ENCODE measurements at regions not wholly inside any gene's neighbourhood (a gene's known extent, or its start where the extent isn't known, plus 50 kb on each side); places are given as distances from the start of the nearest gene placed in this dataset.
"Not testable (repeated sequence)": the region's sequence is repeated elsewhere in the genome, so short reads cannot be mapped to it uniquely, and the experiment has no call there.

DNA sequence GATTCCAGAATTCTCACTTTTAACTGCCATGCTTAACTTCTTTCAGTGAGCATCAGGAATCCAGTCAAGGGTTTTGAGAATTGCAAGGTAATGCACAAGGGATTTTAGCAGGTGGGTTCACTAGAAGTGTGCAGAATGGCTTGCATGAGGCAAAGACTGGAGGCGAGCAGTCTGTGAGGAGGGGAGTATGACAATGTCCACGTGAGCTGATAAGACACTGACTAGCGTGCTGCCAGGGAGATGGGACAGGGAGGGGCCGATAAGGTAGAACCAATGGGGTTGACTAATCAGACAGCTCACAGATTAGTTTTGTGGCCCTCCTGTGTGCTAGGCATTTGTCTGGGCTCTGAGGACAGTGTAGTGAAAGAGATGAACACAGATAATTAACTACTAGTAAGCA, 102.0 kb upstream of the DAZL start:
- no peaks in the 10 kb centered on the region for H3K36me3 ChIP-seq
- no peak overlapping the region for H3K4me3 ChIP-seq
- H3K4me1 ChIP-seq = no peaks in the 10 kb centered on the region
- H3K27me3 ChIP-seq = no peaks in the 10 kb centered on the region
- no peak overlapping the region for H3K27ac ChIP-seq
- no peak for DNase-seq (ENCODE audit: extremely low spot score in 2 of 2)
- no peak for TF ChIP-seq POLR2AphosphoS5 (IDR thresholded peaks at IDR 0.05; ENCODE audit: insufficient read depth in 1 of 2, low read depth in 1 of 2)
- H3K9me3 ChIP-seq = no peaks in the 10 kb centered on the region
- intact Hi-C loops (cut with DNase I) = no loop called here

DNA sequence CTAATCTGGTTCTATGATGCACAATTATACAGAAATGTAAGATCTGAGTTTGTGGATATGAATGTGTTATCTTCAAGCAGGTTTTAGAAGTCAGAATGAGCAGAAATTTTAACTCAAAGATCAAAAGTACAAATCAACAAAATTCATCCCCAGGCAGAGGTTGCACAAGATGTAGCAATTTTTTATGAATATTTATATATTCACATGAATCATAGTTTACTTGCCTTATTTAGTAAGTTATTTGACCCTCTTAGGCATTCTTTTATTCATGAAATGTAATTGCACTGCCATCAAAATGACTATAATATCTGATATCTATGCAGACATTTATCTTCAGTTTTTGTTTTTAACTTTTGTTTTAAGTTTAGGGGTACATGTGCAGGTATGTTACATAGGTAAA, 103.1 kb upstream of the DAZL start:
- no peak for DNase-seq (ENCODE audit: extremely low spot score in 2 of 2)
- TF ChIP-seq, protein P1, sequence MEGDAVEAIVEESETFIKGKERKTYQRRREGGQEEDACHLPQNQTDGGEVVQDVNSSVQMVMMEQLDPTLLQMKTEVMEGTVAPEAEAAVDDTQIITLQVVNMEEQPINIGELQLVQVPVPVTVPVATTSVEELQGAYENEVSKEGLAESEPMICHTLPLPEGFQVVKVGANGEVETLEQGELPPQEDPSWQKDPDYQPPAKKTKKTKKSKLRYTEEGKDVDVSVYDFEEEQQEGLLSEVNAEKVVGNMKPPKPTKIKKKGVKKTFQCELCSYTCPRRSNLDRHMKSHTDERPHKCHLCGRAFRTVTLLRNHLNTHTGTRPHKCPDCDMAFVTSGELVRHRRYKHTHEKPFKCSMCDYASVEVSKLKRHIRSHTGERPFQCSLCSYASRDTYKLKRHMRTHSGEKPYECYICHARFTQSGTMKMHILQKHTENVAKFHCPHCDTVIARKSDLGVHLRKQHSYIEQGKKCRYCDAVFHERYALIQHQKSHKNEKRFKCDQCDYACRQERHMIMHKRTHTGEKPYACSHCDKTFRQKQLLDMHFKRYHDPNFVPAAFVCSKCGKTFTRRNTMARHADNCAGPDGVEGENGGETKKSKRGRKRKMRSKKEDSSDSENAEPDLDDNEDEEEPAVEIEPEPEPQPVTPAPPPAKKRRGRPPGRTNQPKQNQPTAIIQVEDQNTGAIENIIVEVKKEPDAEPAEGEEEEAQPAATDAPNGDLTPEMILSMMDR (IDR thresholded peaks at IDR 0.05) = no peak
- TF ChIP-seq POLR2AphosphoS5 (IDR thresholded peaks at IDR 0.05; ENCODE audit: insufficient read depth in 1 of 2, low read depth in 1 of 2) = no peak
- no peak for TF ChIP-seq POLR2A (IDR thresholded peaks at IDR 0.05)
- Histone ChIP-seq H3K27ac (no peak overlapping the region), H3K4me3 (no peak overlapping the region), H3K36me3 (no peaks in the 10 kb centered on the region), H3K27me3 (no peaks in the 10 kb centered on the region), H3K4me1 (no peaks in the 10 kb centered on the region), H3K9me3 (no peaks in the 10 kb centered on the region)
- intact Hi-C loops (cut with DNase I) = no loop called here

DNA sequence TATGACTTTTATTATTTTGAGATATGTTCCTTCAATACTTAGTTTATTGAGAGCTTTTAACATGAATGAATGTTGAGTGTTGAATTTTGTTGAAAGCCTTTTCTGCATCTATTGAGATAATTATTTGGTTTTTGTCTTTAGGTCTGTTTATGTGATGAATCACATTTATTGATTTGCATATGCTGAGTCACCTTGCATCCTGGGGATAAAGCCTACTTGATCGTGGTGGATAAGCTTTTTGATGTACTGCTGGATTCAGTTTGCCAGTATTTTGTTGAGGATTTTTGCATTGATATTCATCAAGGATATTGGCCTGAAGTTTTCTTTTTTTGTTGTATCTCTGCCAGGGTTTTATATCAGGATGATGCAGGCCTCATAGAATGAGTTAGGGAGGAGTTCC, 106.5 kb upstream of the DAZL start:
- H3K9me3 ChIP-seq; H3K27me3 ChIP-seq; H3K4me1 ChIP-seq; H3K36me3 ChIP-seq; intact Hi-C loops (cut with DNase I); H3K4me3 ChIP-seq; DNase-seq (ENCODE audit: extremely low spot score in 2 of 2); H3K27ac ChIP-seq: not testable (repeated sequence)

- Histone ChIP-seq H3K36me3 (no peaks in the 10 kb centered on the region), H3K27ac (no peak overlapping the region), H3K4me3 (no peak overlapping the region), H3K27me3 (no peaks in the 10 kb centered on the region), H3K9me3 (no peaks in the 10 kb centered on the region), H3K4me1 (no peaks in the 10 kb centered on the region)
- intact Hi-C loops (cut with DNase I) = no loop called here
- no peak for DNase-seq (ENCODE audit: extremely low spot score in 2 of 2)
- TF ChIP-seq, protein P1 (IDR thresholded peaks at IDR 0.05) = no peak
- TF ChIP-seq POLR2AphosphoS5 (IDR thresholded peaks at IDR 0.05; ENCODE audit: insufficient read depth in 1 of 2, low read depth in 1 of 2) (no peak), POLR2A (IDR thresholded peaks at IDR 0.05) (no peak)
Measured at GRCh38 chr3:16715281-16715680, 110.1 kb upstream of the DAZL start.

DNA sequence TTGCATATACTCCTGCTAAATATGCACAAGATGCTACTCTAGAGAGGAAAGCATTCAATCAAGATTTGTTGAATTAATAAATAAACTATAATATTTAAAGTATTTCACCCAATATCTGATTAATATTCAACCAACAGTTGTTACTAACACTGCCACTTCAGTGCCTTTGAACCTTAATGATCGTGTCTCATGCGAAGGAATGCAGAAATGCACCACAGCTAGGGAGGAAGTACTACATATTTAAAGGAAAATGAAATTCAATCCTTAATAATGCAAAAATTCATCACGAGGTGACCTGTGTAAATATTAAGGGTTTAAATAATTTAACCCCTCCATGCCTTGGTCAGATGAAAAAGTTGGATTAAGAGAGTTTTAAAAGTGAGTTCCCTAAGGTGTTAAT, 114.2 kb upstream of the DAZL start:
- DNase-seq (ENCODE audit: extremely low spot score in 2 of 2) = no peak
- intact Hi-C loops (cut with DNase I) = no loop called here
- no peak overlapping the region for H3K4me3 ChIP-seq
- no peak overlapping the region for H3K27ac ChIP-seq
- no peaks in the 10 kb centered on the region for H3K4me1 ChIP-seq
- H3K9me3 ChIP-seq = no peaks in the 10 kb centered on the region
- H3K36me3 ChIP-seq = no peaks in the 10 kb centered on the region
- H3K27me3 ChIP-seq = no peaks in the 10 kb centered on the region
- TF ChIP-seq POLR2AphosphoS5 (IDR thresholded peaks at IDR 0.05; ENCODE audit: insufficient read depth in 1 of 2, low read depth in 1 of 2) = no peak
- TF ChIP-seq, protein P1 (IDR thresholded peaks at IDR 0.05) = no peak

- no peaks in the 10 kb centered on the region for H3K36me3 ChIP-seq
- no peaks in the 10 kb centered on the region for H3K27me3 ChIP-seq
- no peaks in the 10 kb centered on the region for H3K4me1 ChIP-seq
- DNase-seq (ENCODE audit: extremely low spot score in 2 of 2) = no peak
- TF ChIP-seq POLR2AphosphoS5 (IDR thresholded peaks at IDR 0.05; ENCODE audit: insufficient read depth in 1 of 2, low read depth in 1 of 2) = no peak
- TF ChIP-seq POLR2A (IDR thresholded peaks at IDR 0.05) = no peak
- TF ChIP-seq, protein P1 (IDR thresholded peaks at IDR 0.05) = no peak
- H3K27ac ChIP-seq = no peak overlapping the region
- no peak overlapping the region for H3K4me3 ChIP-seq
- no peaks in the 10 kb centered on the region for H3K9me3 ChIP-seq
- intact Hi-C loops (cut with DNase I) = no loop called here
Measured at GRCh38 chr3:16720367-16720940, 115.2 kb upstream of the DAZL start.

Measured in vagina (tissue), 2 donors.